ENCODE measurements at regions not wholly inside any gene's neighbourhood (a gene's known extent, or its start where the extent isn't known, plus 50 kb on each side); places are given as distances from the start of the nearest gene placed in this dataset.
A peak's percentile ranks its signal among the peaks of the same experiment; 100 is the strongest.

DNA sequence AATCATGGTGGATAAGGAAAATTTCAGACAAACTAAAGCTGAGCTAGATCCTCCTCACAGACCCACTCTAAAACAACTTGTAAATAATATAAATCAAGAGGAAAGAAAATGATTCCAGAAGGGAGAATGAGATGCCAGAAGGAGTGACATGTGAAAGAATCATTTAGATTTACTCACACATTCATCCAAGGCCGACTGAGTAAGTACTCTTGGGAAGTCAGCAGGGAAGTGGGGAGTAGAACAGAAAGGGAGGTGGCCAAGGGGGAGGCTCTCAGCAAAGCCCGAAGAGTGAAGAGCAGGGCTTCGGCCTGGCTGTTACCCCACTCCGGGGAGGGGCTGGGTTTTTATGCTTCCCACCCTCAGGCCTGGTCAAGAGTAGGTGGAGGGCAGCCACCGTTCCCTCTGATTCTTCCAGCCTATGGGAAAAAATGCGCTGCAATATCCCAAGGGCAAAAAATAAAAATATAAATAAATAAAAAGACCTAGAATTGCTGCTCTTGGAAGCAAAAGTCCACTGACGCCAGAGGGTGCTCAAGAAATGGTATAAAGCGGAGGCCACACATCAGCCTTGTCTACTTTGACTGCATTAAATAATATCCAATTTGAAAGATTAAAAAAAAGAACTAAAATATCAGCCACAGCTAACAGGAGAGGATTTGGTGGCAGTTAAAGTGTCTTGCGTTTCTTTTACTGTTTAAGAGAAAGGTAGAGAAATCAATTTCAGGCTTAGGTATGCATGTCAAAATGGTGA, 110.2 kb upstream of the COL5A1 start:
- TF ChIP-seq CTCF (conservative IDR thresholded peaks at IDR 0.05 in 1 of 2, IDR thresholded peaks at IDR 0.05 in 1 of 2; ENCODE audit: low read depth in 1 of 2, low read length in 2 of 2) (peak in 1 of 2 donors; percentile 16), EZH2 (IDR thresholded peaks at IDR 0.05; ENCODE audit: low read length, missing control alignments) (no peak)
